C1 segment of cervical spinal cord (tissue), 14 donors: ENCODE measurements at regions not wholly inside any gene's neighbourhood (a gene's known extent, or its start where the extent isn't known, plus 50 kb on each side); places are given as distances from the start of the nearest gene placed in this dataset.

Experiments
- DNase-seq, 14 donors: peaks; one replicate each; lab custom pipeline; 2025; lab: John Stamatoyannopoulos, UW

DNA sequence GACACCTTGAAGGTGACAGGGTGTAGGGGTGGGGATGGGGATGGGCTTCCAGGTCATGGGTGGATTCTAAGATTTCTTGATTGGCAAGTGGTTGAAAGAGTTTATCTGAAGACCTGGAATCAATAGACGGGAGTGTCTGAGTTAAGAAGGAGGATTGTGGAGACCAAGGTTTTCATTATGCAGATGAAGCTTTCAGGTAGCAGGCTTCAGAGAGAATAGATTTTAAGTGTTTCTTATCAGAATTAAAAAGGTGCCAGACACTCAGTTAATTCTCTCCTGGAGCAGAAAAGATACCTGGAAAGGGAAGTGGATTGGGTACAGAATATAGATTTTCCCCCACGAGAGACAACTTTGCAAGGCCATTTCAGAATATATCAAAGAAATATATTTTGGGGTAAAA lies 211.7 kb upstream of the PRICKLE1 start:
- no peak for DNase-seq

- DNase-seq = no peak
Observed at GRCh38 chr12:42799966-42800365, 210.4 kb upstream of the PRICKLE1 start.

DNA sequence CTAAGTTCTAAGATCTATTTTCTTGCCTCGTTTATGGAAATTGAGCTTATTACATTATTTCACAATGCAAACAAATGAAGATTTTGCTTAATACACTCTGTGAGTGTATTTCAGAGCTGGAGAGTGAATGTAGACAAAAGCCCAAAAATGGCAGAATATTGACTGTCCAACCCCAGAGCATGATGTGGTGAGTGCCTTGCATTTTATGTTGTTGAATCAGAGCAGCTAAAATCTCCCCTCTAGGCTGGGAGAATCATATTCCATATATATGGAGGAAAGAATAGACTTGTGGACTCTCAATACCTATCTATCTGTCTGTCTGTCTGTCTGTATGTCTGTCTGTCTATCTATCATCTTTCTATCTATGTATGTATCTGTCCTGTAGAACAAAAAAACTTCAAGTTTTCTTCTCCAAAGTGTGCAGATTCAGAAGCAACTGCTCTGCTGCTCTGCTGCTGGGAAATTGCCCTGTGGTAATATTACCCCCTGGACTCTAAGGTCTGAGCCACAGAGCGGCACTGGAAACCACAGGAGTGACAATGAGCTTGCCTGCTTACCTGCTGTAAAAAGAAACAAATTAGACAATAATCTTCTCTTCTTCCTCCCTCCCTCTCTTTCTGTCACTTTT lies 209.4 kb upstream of the PRICKLE1 start:
- DNase-seq = no peak

DNA sequence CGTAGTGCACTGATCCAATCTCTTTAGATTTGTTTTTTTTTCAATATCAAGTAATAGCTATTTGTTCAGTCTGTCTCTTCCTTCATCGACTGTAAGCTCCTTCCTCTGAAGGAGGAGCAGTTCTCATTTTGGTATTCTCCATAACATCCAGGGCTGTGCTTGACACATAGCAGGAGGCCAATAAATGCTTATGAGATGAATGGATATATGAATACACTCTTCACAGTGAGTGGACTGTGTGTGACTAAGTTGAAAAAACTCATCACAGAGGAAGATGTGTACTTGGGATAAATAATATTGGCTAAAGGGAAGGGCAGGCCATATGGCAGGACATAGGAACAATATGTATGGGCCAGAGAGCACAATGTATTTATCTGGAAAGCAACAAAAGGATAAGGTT lies 205.3 kb upstream of the PRICKLE1 start:
- DNase-seq = no peak

DNA sequence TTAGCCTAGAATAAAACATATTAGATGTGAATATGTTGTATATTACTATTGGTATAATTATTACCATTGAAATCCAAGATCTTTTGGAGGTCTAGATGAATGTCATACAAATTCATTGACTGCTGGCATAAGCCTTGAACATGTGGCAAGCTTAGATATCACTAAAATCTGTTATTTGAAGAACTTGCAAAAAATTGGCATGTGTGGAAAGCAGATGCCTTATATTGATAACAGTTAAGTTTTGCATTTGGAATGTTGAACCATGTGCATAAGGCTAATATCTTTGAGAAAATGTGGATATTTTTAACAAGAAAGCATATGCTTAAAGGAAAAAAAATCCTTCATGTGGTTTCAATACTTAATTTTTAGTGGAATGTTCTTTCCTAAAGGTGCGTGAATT lies 203.6 kb upstream of the PRICKLE1 start:
- DNase-seq = no peak

- no peak for DNase-seq
Observed at GRCh38 chr12:42792265-42792664, 202.7 kb upstream of the PRICKLE1 start.

DNA sequence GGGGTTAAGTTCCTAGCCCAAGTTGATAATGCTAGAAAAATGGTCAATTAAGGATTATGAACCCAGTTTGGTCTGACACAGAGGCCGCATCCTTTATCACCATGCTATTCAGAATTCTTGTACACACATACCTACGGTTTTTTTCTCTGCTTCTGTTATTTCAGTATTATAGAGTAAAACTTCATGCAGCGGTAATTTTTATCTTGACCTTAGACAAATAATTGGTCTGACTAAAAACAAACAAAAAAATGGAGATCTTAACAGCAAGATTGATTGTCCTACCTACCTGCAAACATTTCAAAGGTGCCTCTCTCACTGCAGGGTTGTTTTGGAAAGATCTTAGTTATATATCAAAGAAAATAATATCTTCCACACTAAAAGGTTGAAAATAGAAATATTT lies 201.9 kb upstream of the PRICKLE1 start:
- DNase-seq = no peak

- DNase-seq = no peak
Observed at GRCh38 chr12:42790761-42791151, 201.2 kb upstream of the PRICKLE1 start.

DNA sequence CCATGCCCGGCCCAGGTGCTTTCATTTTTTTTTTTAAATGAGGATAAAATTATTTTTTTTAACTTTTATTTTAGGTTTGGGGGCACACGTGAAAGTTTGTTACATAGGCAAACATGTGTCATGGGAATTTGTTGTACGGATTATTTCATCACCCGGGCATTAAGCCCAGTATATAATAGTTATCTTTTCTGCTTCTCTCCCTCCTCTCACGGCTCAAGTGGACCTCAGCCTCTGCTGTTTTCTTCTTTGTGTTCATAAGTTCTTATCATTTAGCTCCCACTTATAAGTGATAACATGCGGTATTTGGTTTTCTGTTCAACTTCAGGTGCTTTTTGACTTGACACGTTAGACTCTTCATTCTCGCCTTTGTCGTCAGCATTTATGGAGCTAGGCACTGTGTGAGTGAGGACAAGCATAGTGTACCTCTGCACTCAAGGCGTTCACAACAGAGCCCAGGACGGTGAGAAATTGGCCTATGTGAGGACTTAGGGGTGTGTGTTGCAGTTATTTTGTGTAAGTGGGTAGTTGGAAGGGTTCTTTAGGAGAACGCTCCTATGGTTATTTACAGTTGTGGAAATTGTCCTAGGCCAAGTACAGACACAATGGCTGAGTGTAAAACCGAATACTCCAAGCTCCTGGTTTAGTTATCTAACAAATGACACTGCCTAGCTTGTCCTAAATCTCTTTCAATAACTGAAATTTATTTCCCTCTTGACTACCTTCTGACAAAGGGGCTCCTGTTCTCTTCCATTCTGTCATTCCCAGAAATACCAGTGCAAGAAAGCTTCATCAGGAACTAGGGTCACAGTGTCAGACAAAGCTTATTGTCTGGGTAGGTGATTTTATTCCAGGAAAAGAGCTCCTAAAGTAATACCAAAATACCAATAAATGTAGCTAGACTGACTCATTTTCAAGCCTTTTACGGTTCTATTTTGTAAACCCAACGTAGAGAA lies 200.5 kb upstream of the PRICKLE1 start:
- no peak for DNase-seq

DNA sequence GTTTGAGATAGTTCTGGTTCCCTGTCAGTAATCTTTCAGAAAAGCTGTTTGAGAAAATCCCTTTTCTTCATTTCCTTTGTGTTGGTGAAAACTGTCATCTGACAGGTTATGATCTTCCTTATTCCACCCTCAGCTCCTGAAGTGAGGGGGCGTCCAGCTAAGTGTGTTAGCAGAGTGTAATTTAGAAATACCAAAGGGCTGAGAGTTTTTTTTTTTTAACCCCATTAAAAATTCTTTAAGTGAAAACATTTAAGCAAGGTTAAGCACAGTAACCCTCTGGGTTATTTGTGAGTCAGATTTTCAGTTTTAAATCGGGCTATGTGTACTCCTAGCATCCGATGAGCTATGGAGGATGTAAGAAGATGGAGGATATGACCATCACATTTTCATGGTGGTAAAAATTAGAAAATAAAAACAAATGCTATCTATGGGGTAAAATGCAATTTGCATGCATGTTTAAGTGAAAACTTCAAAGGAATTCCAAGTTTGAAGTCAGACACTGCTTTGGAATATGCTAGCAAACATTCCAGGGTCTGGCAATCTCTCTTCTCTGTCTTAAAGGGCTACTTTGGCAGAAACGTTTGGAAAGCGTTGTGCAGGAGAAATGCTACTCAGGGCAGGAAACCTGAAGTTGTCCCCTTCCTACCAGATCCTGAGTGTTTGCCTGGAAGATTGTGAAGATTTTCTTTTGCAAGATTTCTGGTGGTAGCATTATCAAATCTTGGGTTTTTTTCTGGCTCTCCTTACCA lies 197.0 kb upstream of the PRICKLE1 start:
- no peak for DNase-seq

DNA sequence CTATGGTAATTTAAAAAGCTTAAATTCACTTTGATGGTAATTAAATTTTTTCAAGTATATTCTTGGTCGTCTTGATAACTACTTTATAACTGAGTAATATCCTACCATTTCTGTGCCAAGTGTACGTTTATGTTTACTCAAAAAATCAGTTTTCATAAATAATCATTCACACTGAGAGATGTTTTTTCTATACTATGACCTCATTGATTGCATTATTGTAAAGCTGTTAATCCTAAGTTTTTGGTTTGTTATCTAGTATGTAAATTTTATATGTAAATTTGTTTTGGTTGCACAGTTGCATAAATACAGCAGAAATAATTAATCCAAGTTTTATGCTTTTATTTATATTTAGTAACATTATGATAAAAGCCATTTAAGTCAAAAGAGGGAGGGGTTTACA lies 196.4 kb upstream of the PRICKLE1 start:
- no peak for DNase-seq

DNA sequence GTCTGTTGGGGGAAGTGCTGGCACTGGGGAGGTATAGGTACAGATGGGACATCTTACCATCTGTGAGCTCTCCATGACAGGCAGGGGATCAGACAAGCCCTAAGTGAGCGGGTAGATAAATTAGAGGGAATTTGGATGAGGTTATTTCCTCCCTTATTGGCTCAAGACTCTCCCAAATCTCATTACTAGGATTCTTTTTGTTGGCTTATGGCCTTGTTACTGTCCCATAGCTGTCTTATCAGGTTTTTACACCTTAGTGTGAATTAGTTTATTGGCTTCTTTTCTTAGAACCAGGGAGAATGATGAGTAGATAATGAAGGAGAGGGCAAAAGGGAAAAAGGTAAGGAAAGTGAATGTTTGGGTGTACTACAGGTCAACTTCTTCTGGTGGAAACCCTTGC lies 191.1 kb upstream of the PRICKLE1 start:
- no peak for DNase-seq

DNA sequence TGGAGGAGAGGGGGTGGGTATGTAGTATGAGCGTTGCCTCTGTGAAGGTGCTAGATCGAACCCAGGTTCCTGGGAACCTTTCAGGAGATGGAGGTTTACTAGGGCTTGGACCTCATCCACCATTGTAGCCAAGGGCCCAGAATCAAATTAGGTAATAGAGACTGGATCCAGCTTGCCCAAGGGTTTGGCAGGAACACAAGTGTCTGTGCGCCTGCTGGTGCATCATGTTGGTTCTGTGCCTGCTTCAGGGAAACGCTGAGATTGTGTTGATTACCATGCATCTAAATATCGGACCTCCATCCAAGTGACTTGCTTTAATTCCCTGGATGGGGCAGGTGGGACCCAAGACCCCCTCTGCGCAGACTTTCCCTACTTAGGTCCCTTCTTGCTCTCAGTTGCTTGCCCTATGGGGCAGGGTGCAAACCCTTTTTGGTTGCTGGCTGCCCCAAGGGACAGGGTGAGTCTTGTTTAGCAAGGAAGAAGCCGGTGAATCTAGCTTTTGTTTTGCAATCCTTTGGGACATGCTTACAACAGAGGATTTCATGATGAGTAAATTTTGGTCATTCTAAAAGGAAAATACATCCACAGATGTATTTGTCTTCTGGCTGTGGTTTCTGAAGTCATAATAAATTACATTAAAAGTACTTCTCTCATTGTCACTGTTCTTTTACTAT lies 189.8 kb upstream of the PRICKLE1 start:
- no peak for DNase-seq

- no peak for DNase-seq
Observed at GRCh38 chr12:42776396-42776795, 186.8 kb upstream of the PRICKLE1 start.

- no peak for DNase-seq
Observed at GRCh38 chr12:42774238-42774637, 184.7 kb upstream of the PRICKLE1 start.

DNA sequence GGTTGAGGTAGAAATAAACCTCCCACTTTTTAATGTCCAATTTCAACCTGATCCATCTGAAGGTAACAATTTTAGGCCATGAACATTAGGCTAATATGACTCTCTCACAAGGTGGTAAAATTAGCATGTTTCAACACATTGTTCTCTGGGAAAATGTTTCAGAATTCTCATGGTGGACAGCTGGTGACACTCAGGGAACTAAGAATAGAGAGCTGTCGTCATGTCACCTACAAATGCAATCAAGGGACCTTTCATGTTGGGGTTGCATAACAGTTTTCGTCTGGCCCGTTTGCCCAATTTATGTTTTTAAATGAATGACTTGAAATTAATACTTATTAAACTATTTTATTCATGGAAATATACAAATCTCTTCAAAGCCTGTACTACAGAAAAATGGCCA lies 180.7 kb upstream of the PRICKLE1 start:
- DNase-seq = no peak

DNA sequence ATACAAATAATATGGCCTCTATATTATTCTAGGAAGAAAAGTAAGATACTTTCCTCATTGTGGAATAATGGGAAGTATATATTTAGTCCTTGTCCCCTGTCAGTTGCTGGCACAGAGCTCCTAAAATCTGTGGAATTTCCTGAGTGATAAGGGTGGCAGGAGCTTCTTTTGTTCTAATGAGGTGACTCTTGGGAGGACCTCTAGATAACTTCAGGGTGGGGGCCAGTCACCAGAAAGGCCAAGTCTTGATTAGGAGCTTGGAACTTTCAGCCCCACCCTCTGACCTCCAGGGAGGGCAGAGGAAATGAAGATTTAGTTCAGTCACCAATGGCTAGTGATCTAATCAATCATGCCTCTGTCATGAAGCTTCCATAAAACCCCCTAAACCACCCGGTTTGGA lies 179.9 kb upstream of the PRICKLE1 start:
- DNase-seq = no peak

GRCh38 chr12:42767998-42768397 lies 178.5 kb upstream of the PRICKLE1 start:
- DNase-seq = no peak

DNA sequence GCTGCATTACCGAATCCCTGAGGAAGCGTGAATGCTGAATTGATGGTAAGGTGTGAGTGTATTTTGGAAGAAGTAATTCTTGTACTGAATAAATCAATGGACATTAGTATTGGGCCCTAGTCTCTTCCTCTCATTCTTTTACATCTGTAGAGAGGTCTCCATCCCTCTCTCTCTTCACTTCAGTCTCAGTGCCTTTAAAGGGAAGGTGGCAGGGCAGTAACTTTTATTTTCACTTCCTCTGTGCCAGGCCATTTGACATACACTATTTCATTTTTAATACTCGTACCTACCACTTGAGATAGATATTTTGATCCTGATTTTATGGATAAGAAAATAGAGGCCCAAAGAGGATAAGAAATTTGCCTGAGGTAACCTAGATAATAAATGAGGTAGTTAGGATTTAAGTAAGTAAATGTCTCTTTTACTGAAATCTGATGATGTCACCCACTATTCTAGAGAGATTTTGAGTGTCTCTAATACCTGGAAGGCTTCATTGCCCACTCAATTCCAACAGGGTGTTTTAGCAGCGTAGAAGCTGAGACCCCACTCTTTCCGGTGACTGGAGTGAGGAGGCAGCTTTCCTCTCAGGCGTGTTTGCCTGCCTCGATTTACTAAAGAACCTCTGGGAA lies 177.9 kb upstream of the PRICKLE1 start:
- DNase-seq = no peak

DNA sequence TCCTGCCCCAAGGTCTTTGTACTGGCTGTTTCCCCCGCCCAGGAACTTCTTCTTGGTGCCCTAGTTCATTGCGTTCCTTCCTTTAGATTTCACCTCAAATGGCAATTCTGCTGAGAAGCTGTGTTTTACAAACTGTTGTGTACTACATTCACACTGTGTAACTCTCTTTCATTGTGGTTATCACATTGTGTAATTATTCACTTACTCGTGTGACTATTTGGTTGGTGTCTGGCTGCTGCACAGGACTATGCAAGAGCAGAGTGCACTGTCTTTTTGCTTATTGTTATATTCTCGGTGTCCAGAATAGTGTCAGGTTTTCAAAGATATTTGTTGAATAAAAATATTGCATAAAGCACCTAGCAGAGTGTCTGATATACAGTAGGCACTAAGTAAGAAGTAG lies 177.2 kb upstream of the PRICKLE1 start:
- no peak for DNase-seq

GRCh38 chr12:42766026-42766425 lies 176.5 kb upstream of the PRICKLE1 start:
- no peak for DNase-seq
